GM12872 (cell line): ENCODE measurements at regions not wholly inside any gene's neighbourhood (a gene's known extent, or its start where the extent isn't known, plus 50 kb on each side); places are given as distances from the start of the nearest gene placed in this dataset.

Experiments
- CTCF ChIP-seq: IDR thresholded peaks from 3 replicates; pipeline ENCODE4 v1.5.1; 2011; ENCODE audit warnings: low read depth, mild to moderate bottlenecking, low read length, moderate library complexity; ENCODE audit not compliant: insufficient read depth

DNA sequence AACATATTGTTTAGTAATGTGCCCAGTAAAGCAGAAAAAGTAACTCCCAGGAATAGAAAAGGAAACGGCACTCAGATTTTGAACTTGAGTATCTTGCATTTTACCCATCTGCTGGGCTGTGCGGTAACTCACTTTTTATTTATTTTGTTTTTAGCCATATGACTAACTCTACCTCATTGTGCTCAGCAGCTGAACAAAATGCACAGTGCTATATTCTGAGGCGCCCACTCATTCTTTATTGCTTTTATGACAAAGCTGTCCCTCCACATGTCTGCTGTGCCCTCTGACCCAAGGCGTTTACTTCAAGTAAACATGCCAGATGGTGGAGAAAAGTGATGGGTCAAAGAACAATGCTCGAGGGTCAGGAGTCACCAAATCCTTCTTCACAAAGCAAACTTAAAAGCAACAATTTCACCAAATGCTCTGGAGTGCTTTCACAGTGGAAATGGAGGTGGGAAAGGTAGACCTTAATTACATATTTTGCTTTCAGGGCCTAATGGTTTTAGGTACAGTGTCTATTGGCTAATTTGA, 215.2 kb upstream of the ELAVL2 start:
- no peak for TF ChIP-seq CTCF

DNA sequence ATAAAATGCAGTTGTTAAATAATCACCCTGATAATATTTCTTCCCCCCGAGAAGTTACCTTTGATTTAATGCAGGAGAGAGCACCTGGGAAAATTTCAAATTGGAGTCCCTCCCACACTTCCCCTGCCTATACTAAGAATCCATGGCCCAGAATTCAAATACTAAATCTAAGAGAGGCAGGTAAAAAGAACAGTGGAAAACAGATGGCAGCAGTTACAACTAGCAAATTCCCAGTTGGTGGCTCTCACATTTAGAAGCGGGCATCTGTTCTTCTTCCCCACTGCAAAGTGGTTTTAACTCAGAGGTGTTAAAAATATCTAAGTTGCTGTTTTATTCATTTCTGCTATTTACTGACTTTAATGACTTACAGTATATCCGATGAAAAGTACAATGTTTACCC, 210.4 kb upstream of the ELAVL2 start:
- TF ChIP-seq CTCF = no peak

DNA sequence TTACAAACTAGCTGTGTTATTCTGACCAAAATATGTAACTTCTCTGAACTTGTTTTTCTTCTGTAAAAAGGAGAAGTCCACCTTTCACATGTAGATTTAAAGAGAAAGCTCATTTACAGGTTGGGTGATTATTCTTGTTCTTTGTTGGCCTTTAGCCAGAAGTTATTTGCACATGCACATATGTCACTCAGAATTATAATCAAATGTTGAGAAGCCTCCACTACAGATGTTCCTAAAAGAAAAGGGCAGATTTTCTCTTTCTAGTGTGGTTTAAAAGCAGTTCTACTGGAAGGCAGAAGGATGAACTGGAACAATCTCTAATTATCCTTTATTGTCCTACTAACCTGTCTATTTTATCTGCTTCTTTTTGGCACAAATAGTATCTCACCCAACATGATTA, 209.8 kb upstream of the ELAVL2 start:
- no peak for TF ChIP-seq CTCF

DNA sequence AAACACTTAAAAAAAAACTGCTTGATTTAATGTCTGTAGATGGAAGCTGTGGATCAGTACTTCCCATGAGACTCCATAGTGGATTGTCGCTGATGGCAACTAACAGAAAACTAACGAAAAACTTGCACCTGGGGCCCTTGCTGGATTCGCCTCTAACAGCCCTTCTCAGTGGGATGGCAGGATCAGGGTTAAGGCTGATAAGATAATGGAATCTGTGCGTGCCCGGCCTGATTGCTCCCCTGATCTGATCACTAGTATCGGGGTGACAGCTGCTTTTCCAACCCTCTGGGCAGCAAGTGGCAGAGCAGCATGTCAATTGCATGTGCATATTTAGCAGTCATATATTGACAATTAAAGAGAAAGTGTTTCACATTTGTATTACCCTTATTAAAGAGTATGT, 185.8 kb upstream of the ELAVL2 start:
- no peak for TF ChIP-seq CTCF

DNA sequence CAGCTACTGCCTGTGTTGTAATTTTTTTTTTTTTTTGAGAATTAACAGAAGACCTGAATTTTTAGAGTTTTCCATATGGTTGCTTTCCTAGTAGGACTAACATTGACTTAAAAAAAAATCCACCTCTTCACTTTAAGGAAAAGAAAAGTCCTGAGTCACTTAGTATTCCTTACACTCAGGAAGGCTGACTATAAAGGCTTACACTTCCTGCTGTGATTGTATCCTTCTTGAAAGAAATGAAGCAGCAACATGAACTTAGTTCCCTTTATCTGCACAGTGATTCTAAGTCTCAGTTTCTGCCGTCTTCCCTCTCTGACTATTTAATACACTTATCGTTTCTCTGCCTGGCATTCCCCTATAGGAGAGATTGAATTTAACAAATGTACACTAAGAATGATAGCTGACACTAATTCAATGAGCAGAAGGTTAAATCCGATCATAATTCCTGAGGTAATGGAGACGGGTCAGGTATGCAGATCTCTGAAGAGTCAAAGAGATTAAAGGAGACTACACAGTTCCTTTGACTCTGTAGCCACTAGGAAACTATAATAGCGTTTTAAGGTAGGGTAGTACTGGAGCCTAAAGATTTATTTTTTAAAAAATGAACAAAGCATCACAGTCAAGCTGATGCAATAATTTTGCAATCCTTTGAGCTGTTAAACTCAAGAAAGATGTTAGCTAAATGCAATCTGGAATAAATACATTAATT, 185.1 kb upstream of the ELAVL2 start:
- TF ChIP-seq CTCF = no peak

GRCh38 chr9:24009322-24009721, 183.3 kb upstream of the ELAVL2 start:
- TF ChIP-seq CTCF = no peak

GRCh38 chr9:24007185-24007584, 181.1 kb upstream of the ELAVL2 start:
- TF ChIP-seq CTCF = no peak
